HEK293 (cell line): ENCODE measurements at regions not wholly inside any gene's neighbourhood (a gene's known extent, or its start where the extent isn't known, plus 50 kb on each side); places are given as distances from the start of the nearest gene placed in this dataset.

Experiments
- EGR2 ChIP-seq: fragments of 450-650 bp; formaldehyde crosslinking; IDR thresholded peaks from 2 replicates; pipeline ENCODE4 v1.5.1; 2016; ENCODE audit warnings: low read depth, missing biosample characterization, missing genetic modification characterization
- ZBTB44 ChIP-seq: fragments of 450-650 bp; IDR thresholded peaks from 2 replicates; pipeline ENCODE4 v1.5.1; 2018; ENCODE audit warnings: missing biosample characterization, mild to moderate bottlenecking, missing genetic modification characterization
- ZNF274 ChIP-seq, 2 experiments: fragments of 200-500 bp in 1 of 2; fragments of 450-650 bp in 1 of 2; sonication (Bioruptor generic) in 1 of 2; formaldehyde crosslinking in 1 of 2; IDR thresholded peaks; 2 replicates each; pipeline versions ENCODE4 v1.5.1 to v1.6.1; 2014 to 2016; ENCODE audit warnings: borderline replicate concordance in 1 of 2, inconsistent platforms in 1 of 2, low read length in 1 of 2, missing biosample characterization in 1 of 2, missing genetic modification characterization in 1 of 2
- ZNF292 ChIP-seq: fragments of 450-650 bp; formaldehyde crosslinking; IDR thresholded peaks from 2 replicates; pipeline ENCODE4 v1.5.1; 2016; ENCODE audit warnings: low read depth, missing biosample characterization, missing genetic modification characterization, borderline replicate concordance
- ZNF362 ChIP-seq: fragments of 450-650 bp; formaldehyde crosslinking; IDR thresholded peaks from 2 replicates; pipeline ENCODE4 v1.5.1; 2016; ENCODE audit warnings: missing biosample characterization, missing genetic modification characterization
- ZNF521 ChIP-seq: fragments of 450-650 bp; formaldehyde crosslinking; IDR thresholded peaks from 2 replicates; pipeline ENCODE4 v1.5.1; 2017; ENCODE audit warnings: missing biosample characterization, mild to moderate bottlenecking, missing genetic modification characterization
- ZNF585B ChIP-seq: fragments of 450-650 bp; formaldehyde crosslinking; IDR thresholded peaks from 2 replicates; pipeline ENCODE4 v1.5.1; 2016; ENCODE audit warnings: missing biosample characterization, missing genetic modification characterization
- ZSCAN4 ChIP-seq: fragments of 450-650 bp; formaldehyde crosslinking; IDR thresholded peaks from 2 replicates; pipeline ENCODE4 v1.5.1; 2017; ENCODE audit warnings: missing biosample characterization, missing genetic modification characterization
- TF ChIP-seq, protein P1 (sequence below): fragments of 450-650 bp; formaldehyde crosslinking; IDR thresholded peaks from 2 replicates; pipeline ENCODE4 v1.5.1; 2016; ENCODE audit warnings: missing biosample characterization, missing genetic modification characterization
- TF ChIP-seq, protein P2 (sequence below): fragments of 450-650 bp; formaldehyde crosslinking; IDR thresholded peaks from 2 replicates; pipeline ENCODE4 v1.5.1; 2016; ENCODE audit warnings: missing biosample characterization, missing genetic modification characterization, borderline replicate concordance

- TF ChIP-seq, protein P1, sequence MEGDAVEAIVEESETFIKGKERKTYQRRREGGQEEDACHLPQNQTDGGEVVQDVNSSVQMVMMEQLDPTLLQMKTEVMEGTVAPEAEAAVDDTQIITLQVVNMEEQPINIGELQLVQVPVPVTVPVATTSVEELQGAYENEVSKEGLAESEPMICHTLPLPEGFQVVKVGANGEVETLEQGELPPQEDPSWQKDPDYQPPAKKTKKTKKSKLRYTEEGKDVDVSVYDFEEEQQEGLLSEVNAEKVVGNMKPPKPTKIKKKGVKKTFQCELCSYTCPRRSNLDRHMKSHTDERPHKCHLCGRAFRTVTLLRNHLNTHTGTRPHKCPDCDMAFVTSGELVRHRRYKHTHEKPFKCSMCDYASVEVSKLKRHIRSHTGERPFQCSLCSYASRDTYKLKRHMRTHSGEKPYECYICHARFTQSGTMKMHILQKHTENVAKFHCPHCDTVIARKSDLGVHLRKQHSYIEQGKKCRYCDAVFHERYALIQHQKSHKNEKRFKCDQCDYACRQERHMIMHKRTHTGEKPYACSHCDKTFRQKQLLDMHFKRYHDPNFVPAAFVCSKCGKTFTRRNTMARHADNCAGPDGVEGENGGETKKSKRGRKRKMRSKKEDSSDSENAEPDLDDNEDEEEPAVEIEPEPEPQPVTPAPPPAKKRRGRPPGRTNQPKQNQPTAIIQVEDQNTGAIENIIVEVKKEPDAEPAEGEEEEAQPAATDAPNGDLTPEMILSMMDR (tag by site-specific recombination): no peak
- TF ChIP-seq ZNF292 (no peak), ZNF362 (tag by site-specific recombination) (no peak), ZNF274 (IDR thresholded peaks at IDR 0.05; ENCODE audit: low read length) (no peak), ZNF274 (tag by site-specific recombination; IDR thresholded peaks at IDR 0.05; ENCODE audit: borderline replicate concordance) (no peak), ZNF585B (tag by site-specific recombination) (no peak), ZSCAN4 (no peak), ZNF521 (tag by site-specific recombination) (no peak), EGR2 (tag by site-specific recombination) (no peak), ZBTB44 (tag by site-specific recombination) (no peak)
- TF ChIP-seq, protein P2, sequence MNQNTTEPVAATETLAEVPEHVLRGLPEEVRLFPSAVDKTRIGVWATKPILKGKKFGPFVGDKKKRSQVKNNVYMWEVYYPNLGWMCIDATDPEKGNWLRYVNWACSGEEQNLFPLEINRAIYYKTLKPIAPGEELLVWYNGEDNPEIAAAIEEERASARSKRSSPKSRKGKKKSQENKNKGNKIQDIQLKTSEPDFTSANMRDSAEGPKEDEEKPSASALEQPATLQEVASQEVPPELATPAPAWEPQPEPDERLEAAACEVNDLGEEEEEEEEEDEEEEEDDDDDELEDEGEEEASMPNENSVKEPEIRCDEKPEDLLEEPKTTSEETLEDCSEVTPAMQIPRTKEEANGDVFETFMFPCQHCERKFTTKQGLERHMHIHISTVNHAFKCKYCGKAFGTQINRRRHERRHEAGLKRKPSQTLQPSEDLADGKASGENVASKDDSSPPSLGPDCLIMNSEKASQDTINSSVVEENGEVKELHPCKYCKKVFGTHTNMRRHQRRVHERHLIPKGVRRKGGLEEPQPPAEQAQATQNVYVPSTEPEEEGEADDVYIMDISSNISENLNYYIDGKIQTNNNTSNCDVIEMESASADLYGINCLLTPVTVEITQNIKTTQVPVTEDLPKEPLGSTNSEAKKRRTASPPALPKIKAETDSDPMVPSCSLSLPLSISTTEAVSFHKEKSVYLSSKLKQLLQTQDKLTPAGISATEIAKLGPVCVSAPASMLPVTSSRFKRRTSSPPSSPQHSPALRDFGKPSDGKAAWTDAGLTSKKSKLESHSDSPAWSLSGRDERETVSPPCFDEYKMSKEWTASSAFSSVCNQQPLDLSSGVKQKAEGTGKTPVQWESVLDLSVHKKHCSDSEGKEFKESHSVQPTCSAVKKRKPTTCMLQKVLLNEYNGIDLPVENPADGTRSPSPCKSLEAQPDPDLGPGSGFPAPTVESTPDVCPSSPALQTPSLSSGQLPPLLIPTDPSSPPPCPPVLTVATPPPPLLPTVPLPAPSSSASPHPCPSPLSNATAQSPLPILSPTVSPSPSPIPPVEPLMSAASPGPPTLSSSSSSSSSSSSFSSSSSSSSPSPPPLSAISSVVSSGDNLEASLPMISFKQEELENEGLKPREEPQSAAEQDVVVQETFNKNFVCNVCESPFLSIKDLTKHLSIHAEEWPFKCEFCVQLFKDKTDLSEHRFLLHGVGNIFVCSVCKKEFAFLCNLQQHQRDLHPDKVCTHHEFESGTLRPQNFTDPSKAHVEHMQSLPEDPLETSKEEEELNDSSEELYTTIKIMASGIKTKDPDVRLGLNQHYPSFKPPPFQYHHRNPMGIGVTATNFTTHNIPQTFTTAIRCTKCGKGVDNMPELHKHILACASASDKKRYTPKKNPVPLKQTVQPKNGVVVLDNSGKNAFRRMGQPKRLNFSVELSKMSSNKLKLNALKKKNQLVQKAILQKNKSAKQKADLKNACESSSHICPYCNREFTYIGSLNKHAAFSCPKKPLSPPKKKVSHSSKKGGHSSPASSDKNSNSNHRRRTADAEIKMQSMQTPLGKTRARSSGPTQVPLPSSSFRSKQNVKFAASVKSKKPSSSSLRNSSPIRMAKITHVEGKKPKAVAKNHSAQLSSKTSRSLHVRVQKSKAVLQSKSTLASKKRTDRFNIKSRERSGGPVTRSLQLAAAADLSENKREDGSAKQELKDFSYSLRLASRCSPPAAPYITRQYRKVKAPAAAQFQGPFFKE (tag by site-specific recombination): no peak
Measured at GRCh38 chr15:96109820-96110219, 220.7 kb upstream of the NR2F2 start.
